CD4-positive, alpha-beta T cell (primary cell): ENCODE measurements at regions not wholly inside any gene's neighbourhood (a gene's known extent, or its start where the extent isn't known, plus 50 kb on each side); places are given as distances from the start of the nearest gene placed in this dataset.
"Not testable (repeated sequence)": the region's sequence is repeated elsewhere in the genome, so short reads cannot be mapped to it uniquely, and the experiment has no call there.

ENCODE experiments used
- ATAC-seq: fragments of 200-7000 bp; cut with Tn5 transposase; one replicate; pipeline ENCODE4 v1.10.0; 2022; ENCODE audit warnings: mild to moderate bottlenecking; ENCODE audit not compliant: poor library complexity
- CTCF ChIA-PET: fragments of 350-600 bp; sonication (Branson Sonifier 250); formaldehyde crosslinking; loops from one replicate; lab custom pipeline; 2021; ENCODE audit warnings: antibody characterized with exemption, inconsistent platforms; lab: Charles Lee
- POLR2A ChIA-PET: fragments of 350-600 bp; sonication (Branson Sonifier 250); formaldehyde crosslinking; loops from one replicate; lab custom pipeline; 2021; ENCODE audit warnings: antibody characterized with exemption, inconsistent platforms; lab: Charles Lee
- DNase-seq, 14 experiments: peaks; one replicate each; pipeline ENCODE4 v3.0.0-alpha.2; 2013 to 2020; ENCODE audit warnings: mixed read lengths in 2 of 14
- H3K27ac ChIP-seq, 2 donors: one replicate each; pipeline versions ENCODE4 v1.5.1 to v1.7.0; 2013; ENCODE audit warnings: low read length in 2 of 2, low read depth in 1 of 2, mild to moderate bottlenecking in 1 of 2
- H3K27me3 ChIP-seq, 2 experiments: 1 replicate in 1 of 2; 2 replicates in 1 of 2; pipeline versions ENCODE4 v1.6.1 to v1.7.0; 2013; ENCODE audit warnings: low read length in 2 of 2, control low read depth in 1 of 2, mild to moderate bottlenecking in 1 of 2, moderate library complexity in 1 of 2; ENCODE audit not compliant: insufficient read depth in 2 of 2, control insufficient read depth in 1 of 2
- H3K36me3 ChIP-seq: one replicate; pipeline ENCODE4 v1.6.1; 2013; ENCODE audit warnings: low read length, control low read depth; ENCODE audit not compliant: insufficient read depth
- H3K4me1 ChIP-seq: one replicate; pipeline ENCODE4 v1.6.1; 2013; ENCODE audit warnings: low read length, control low read depth; ENCODE audit not compliant: insufficient read depth
- H3K4me3 ChIP-seq: one replicate; pipeline ENCODE4 v1.5.1; 2013; ENCODE audit warnings: mild to moderate bottlenecking, low read length, moderate library complexity
- H3K9me3 ChIP-seq, 2 experiments: 1 replicate in 1 of 2; 2 replicates in 1 of 2; pipeline versions ENCODE4 v1.6.1 to v1.7.0; 2013; ENCODE audit warnings: low read length in 2 of 2, mild to moderate bottlenecking in 2 of 2, control low read depth in 1 of 2, moderate library complexity in 1 of 2; ENCODE audit not compliant: control insufficient read depth in 1 of 2, insufficient read depth in 1 of 2
- H3K27ac Mint-ChIP-seq: one replicate; pipeline ENCODE4 v1.8.0; 2020; ENCODE audit warnings: mixed read lengths
- H3K27me3 Mint-ChIP-seq: one replicate; pipeline ENCODE4 v1.8.0; 2021; ENCODE audit warnings: mixed read lengths
- H3K36me3 Mint-ChIP-seq: one replicate; pipeline ENCODE4 v1.8.0; 2021; ENCODE audit warnings: low read depth, mixed read lengths
- H3K4me1 Mint-ChIP-seq: one replicate; pipeline ENCODE4 v1.8.0; 2021; ENCODE audit warnings: low read depth, mixed read lengths
- H3K4me3 Mint-ChIP-seq: one replicate; pipeline ENCODE4 v1.8.0; 2020; ENCODE audit warnings: mild to moderate bottlenecking, mixed read lengths
- H3K9me3 Mint-ChIP-seq: one replicate; pipeline ENCODE4 v1.8.0; 2020; ENCODE audit warnings: mixed read lengths
- CTCF ChIP-seq: fragments of 200-600 bp; IDR thresholded peaks from one replicate; pipeline ENCODE4 v1.8.0; 2022; ENCODE audit warnings: antibody characterized with exemption, mild to moderate bottlenecking
- intact Hi-C, 2 experiments: fragments of 100-400 bp; cut with DNase I in 1 of 2; cut with micrococcal nuclease in 1 of 2; formaldehyde crosslinking; loops; one replicate each; pipeline versions ENCODE4 v1.15.1 to v1.9.0; 2023 to 2025; cut with DNase I, micrococcal nuclease

DNA sequence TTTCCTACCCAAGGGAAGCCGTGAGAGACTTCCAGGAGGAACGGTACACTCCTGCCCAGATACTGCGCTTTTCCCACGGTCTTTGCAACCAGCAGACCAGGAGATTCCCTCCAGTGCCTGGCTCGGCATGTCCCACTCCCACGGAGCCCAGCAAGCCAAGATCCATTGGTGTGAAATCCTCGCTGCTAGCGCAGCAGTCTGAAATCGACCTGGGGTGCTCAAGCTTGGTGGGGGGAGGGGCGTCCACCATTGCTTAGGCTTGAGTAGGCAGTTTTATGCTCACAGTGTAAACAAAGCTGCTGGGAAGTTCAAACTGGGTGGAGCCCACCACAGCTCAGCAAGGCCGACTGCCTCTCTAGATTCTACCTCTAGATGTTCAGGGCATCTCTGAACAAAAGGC, 284.8 kb upstream of the FGF13 start:
- H3K4me1 ChIP-seq, result no peaks in the 10 kb centered on the region
- POLR2A ChIA-PET, result no interaction called here
- Mint-ChIP-seq H3K36me3 (no peaks in the 10 kb centered on the region), H3K4me1 (no peaks in the 10 kb centered on the region), H3K9me3 (no peaks in the 10 kb centered on the region), H3K4me3 (no peak overlapping the region), H3K27me3 (no peaks in the 10 kb centered on the region), H3K27ac (no peak overlapping the region)
- H3K27ac ChIP-seq, result no peak overlapping the region
- intact Hi-C loops, result no loop called here
- peaks cover 0 to 5% of the 10 kb centered on the region in 2 experiments for H3K9me3 ChIP-seq
- no peak overlapping the region for H3K4me3 ChIP-seq
- no peaks in the 10 kb centered on the region for H3K36me3 ChIP-seq
- CTCF ChIA-PET, result no interaction called here
- DNase-seq (no peak), ATAC-seq (no peak)
- no peak for TF ChIP-seq CTCF
- no peaks in the 10 kb centered on the region for H3K27me3 ChIP-seq

DNA sequence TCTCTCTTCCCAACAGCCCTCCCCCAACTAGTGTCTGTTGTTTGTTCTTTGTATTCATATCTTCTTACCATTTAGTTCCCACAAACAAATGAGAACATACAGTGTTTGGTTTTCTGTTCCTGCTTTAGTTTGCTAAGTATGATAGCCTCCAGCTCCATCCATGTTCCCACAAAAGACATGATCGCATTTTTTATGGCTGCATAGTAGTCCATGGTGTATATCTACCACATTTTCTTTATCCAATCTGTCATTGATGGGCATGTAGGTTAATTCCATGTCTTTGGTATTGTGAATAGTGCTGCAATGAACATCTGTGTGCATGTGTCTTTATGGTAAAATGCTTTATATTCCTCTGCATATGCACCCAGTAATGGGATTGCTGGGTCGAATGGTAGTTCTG, 283.9 kb upstream of the FGF13 start:
- H3K27me3 Mint-ChIP-seq, result no peaks in the 10 kb centered on the region
- DNase-seq (no peak), ATAC-seq (no peak)
- H3K4me3 Mint-ChIP-seq, result no peak overlapping the region
- no peaks in the 10 kb centered on the region for H3K4me1 Mint-ChIP-seq
- ChIA-PET CTCF (no interaction called here), POLR2A (no interaction called here)
- no peaks in the 10 kb centered on the region for H3K27me3 ChIP-seq
- H3K4me1 ChIP-seq, result no peaks in the 10 kb centered on the region
- no peak for TF ChIP-seq CTCF
- H3K9me3 Mint-ChIP-seq, result no peaks in the 10 kb centered on the region
- intact Hi-C loops, result no loop called here
- peaks cover 0 to 5% of the 10 kb centered on the region in 2 experiments for H3K9me3 ChIP-seq
- no peak overlapping the region for H3K27ac ChIP-seq
- no peaks in the 10 kb centered on the region for H3K36me3 Mint-ChIP-seq
- H3K36me3 ChIP-seq, result no peaks in the 10 kb centered on the region
- no peak overlapping the region for H3K4me3 ChIP-seq
- H3K27ac Mint-ChIP-seq, result no peak overlapping the region

DNA sequence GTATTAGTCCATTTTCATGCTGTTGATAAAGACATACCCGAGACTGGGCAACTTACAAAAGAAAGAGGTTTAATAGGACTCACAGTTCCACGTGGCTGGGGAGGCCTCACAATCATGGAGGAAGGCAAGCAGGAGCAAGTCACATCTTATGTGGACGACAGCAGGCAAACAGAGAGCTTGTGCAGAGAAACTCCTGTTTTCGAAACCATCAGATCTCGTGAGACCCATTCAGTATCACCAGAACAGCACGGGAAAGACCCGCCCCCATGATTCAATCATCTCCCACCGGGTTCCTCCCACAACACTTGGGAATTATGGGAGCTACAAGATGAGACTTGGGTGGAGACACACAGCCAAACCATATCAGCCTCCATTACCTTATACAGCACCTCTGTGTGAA, 278.9 kb upstream of the FGF13 start:
- H3K9me3 Mint-ChIP-seq, H3K36me3 ChIP-seq, H3K4me3 ChIP-seq, POLR2A ChIA-PET, H3K27ac Mint-ChIP-seq, H3K4me3 Mint-ChIP-seq, intact Hi-C loops, H3K4me1 ChIP-seq, CTCF ChIA-PET, H3K27me3 Mint-ChIP-seq, ATAC-seq, DNase-seq, H3K36me3 Mint-ChIP-seq, H3K4me1 Mint-ChIP-seq, H3K27ac ChIP-seq, H3K9me3 ChIP-seq, H3K27me3 ChIP-seq: not testable (repeated sequence)

- H3K9me3 Mint-ChIP-seq, result no peaks in the 10 kb centered on the region
- no peak for ATAC-seq
- no peak for TF ChIP-seq CTCF
- no peaks in the 10 kb centered on the region for H3K4me1 Mint-ChIP-seq
- no peak overlapping the region for H3K27ac ChIP-seq
- POLR2A ChIA-PET, result no interaction called here
- CTCF ChIA-PET, result no interaction called here
- H3K4me3 Mint-ChIP-seq, result no peak overlapping the region
- no peaks in the 10 kb centered on the region for H3K27me3 Mint-ChIP-seq
- no peaks in the 10 kb centered on the region for H3K9me3 ChIP-seq
- no peak overlapping the region for H3K27ac Mint-ChIP-seq
- H3K4me3 ChIP-seq, result no peak overlapping the region
- DNase-seq, result no peak
- H3K4me1 ChIP-seq, result no peaks in the 10 kb centered on the region
- H3K27me3 ChIP-seq, result no peaks in the 10 kb centered on the region
- no peaks in the 10 kb centered on the region for H3K36me3 ChIP-seq
- intact Hi-C loops, result no loop called here
- H3K36me3 Mint-ChIP-seq, result no peaks in the 10 kb centered on the region
These were observed 275.3 kb upstream of the FGF13 start for GRCh38 chrX:138986866-138987265.
